22Rv1 (cell line): ENCODE measurements at regions not wholly inside any gene's neighbourhood (a gene's known extent, or its start where the extent isn't known, plus 50 kb on each side); places are given as distances from the start of the nearest gene placed in this dataset.

Experiments used
- CTCF ChIP-seq: fragments of 450-650 bp; IDR thresholded peaks from 2 replicates; pipeline ENCODE4 v1.5.1; 2017; ENCODE audit warnings: mild to moderate bottlenecking
- ZFX ChIP-seq: fragments of 450-650 bp; IDR thresholded peaks from 2 replicates; pipeline ENCODE4 v1.6.1; 2017; ENCODE audit warnings: antibody characterized with exemption, borderline replicate concordance

GRCh38 chr7:26100406-26101339 is 51.3 kb upstream of the NFE2L3 start:
- TF ChIP-seq CTCF (no peak), ZFX (no peak)
